GM12878 (cell line): ENCODE measurements at regions not wholly inside any gene's neighbourhood (a gene's known extent, or its start where the extent isn't known, plus 50 kb on each side); places are given as distances from the start of the nearest gene placed in this dataset.

Experiments
- ATAC-seq: fragments of 200-7000 bp; cut with Tn5 transposase; 3 replicates; pipeline ENCODE4 v1.9.1; 2020; ENCODE audit warnings: mild to moderate bottlenecking, moderate library complexity
- BruUV-seq: library from RNA; stranded (reverse); fragments of 400-500 nt; replicated peaks from 2 replicates; lab custom pipeline; 2021; lab: Mats Ljungman, UMichigan
- CTCF ChIA-PET: fragments of 300-600 bp; sonication (Branson Sonifier 250); formaldehyde crosslinking; extraction: SDS; loops from one replicate; lab custom pipeline; 2021; ENCODE audit warnings: inconsistent platforms; lab: Yijun Ruan, JAX
- POLR2A ChIA-PET: fragments of 350-600 bp; formaldehyde crosslinking; extraction: SDS; loops from one replicate; lab custom pipeline; 2021; ENCODE audit warnings: inconsistent platforms; lab: Charles Lee
- RAD21 ChIA-PET: fragments of 300-600 bp; sonication (Branson Sonifier 250); formaldehyde crosslinking; loops from one replicate; lab custom pipeline; 2023; ENCODE audit warnings: antibody characterized with exemption; ENCODE audit not compliant: unreplicated experiment; lab: Charles Lee
- SMC1A ChIA-PET: fragments of 300-600 bp; sonication (Branson Sonifier 250); formaldehyde crosslinking; loops from one replicate; lab custom pipeline; 2023; ENCODE audit not compliant: unreplicated experiment, uncharacterized antibody; lab: Charles Lee
- DNase-seq: peaks from one replicate; pipeline ENCODE4 v3.0.0-alpha.2; 2011; ENCODE audit warnings: low read depth, low spot score
- FAIRE-seq: peaks from 3 replicates; lab custom pipeline; 2011; peaks lifted over from hg19 to GRCh38; lab: Jason Lieb, UNC
- H2AFZ ChIP-seq: 2 replicates; pipeline ENCODE4 v1.6.0; 2011; ENCODE audit warnings: low read depth, low read length, control low read depth; ENCODE audit not compliant: control insufficient read depth
- H3K27ac ChIP-seq: 2 replicates; pipeline ENCODE4 v1.5.1; 2011; ENCODE audit warnings: control low read depth; ENCODE audit not compliant: control insufficient read depth, insufficient read depth
- H3K27me3 ChIP-seq, 2 experiments: replicated peaks in 1 of 2; 2 replicates each; pipeline versions ENCODE4 v1.6.0 to v1.6.1; 2011; ENCODE audit warnings: low read length in 1 of 2; ENCODE audit not compliant: control insufficient read depth in 2 of 2, insufficient read depth in 2 of 2
- H3K36me3 ChIP-seq, 2 experiments: 2 replicates each; pipeline ENCODE4 v1.5.1; 2011; ENCODE audit warnings: low read length in 1 of 2; ENCODE audit not compliant: control insufficient read depth in 2 of 2, insufficient read depth in 2 of 2
- H3K4me1 ChIP-seq: 2 replicates; pipeline ENCODE4 v1.6.1; 2011; ENCODE audit warnings: mild to moderate bottlenecking, low read length, moderate library complexity, mixed read lengths; ENCODE audit not compliant: control insufficient read depth, insufficient read depth
- H3K4me2 ChIP-seq: 2 replicates; pipeline ENCODE4 v1.6.0; 2011; ENCODE audit warnings: control low read depth; ENCODE audit not compliant: control insufficient read depth, insufficient read depth
- H3K4me3 ChIP-seq: fragments of 200-600 bp; sonication (generic); 2 replicates; pipeline ENCODE4 v1.5.1; 2016
- H3K79me2 ChIP-seq: 2 replicates; pipeline ENCODE4 v1.6.0; 2011; ENCODE audit warnings: low read length; ENCODE audit not compliant: control insufficient read depth, insufficient read depth
- H3K9ac ChIP-seq: 2 replicates; pipeline ENCODE4 v1.8.0; 2011; ENCODE audit warnings: low read length, control low read depth, mixed read lengths; ENCODE audit not compliant: control insufficient read depth, insufficient read depth
- H3K9me3 ChIP-seq: replicated peaks from 3 replicates; pipeline ENCODE4 v1.5.1; 2011; ENCODE audit warnings: mild to moderate bottlenecking, low read length; ENCODE audit not compliant: control insufficient read depth, insufficient read depth
- H4K20me1 ChIP-seq: 2 replicates; pipeline ENCODE4 v1.6.0; 2011; ENCODE audit not compliant: control insufficient read depth, insufficient read depth
- CBFB ChIP-seq: IDR thresholded peaks from 2 replicates; pipeline ENCODE4 v1.6.1; 2016; ENCODE audit warnings: antibody characterized with exemption, low read depth
- CUX1 ChIP-seq: IDR thresholded peaks from 2 replicates; pipeline ENCODE4 v1.6.1; 2012; ENCODE audit warnings: improper control_type of control experiment, low read depth, low read length; ENCODE audit not compliant: insufficient replicate concordance
- HCFC1 ChIP-seq: fragments of 150-350 bp; IDR thresholded peaks from 2 replicates; pipeline ENCODE4 v1.6.1; 2014; ENCODE audit warnings: low read length
- NFXL1 ChIP-seq: fragments of 450-650 bp; IDR thresholded peaks from 2 replicates; pipeline ENCODE4 v1.6.1; 2017; ENCODE audit warnings: antibody characterized with exemption, mild to moderate bottlenecking, borderline replicate concordance
- NFYB ChIP-seq: IDR thresholded peaks from 2 replicates; pipeline ENCODE4 v1.6.1; 2011; ENCODE audit warnings: low read depth, mild to moderate bottlenecking, low read length, improper control_type of control experiment, moderate library complexity; ENCODE audit not compliant: insufficient read depth
- PAX5 ChIP-seq: IDR thresholded peaks from 2 replicates; pipeline ENCODE4 v1.6.1; 2011; ENCODE audit warnings: low read depth, low read length, borderline replicate concordance
- POLR2AphosphoS2 ChIP-seq: IDR thresholded peaks from 2 replicates; pipeline ENCODE4 v1.6.1; 2011; ENCODE audit warnings: low read depth, mild to moderate bottlenecking, low read length, improper control_type of control experiment, moderate library complexity
- RAD51 ChIP-seq: fragments of 450-650 bp; IDR thresholded peaks from 2 replicates; pipeline ENCODE4 v1.6.1; 2016; ENCODE audit warnings: moderate library complexity, mild to moderate bottlenecking, inconsistent platforms
- SUZ12 ChIP-seq: fragments of 200-600 bp; sonication (generic); IDR thresholded peaks from one replicate; pipeline ENCODE4 v1.6.1; 2018; ENCODE audit warnings: antibody characterized with exemption, mild to moderate bottlenecking; ENCODE audit not compliant: unreplicated experiment
- TARDBP ChIP-seq: IDR thresholded peaks from 2 replicates; pipeline ENCODE4 v1.6.1; 2016; ENCODE audit warnings: borderline replicate concordance
- TCF3 ChIP-seq: IDR thresholded peaks from 2 replicates; pipeline ENCODE4 v1.6.1; 2012; ENCODE audit warnings: low read depth, mild to moderate bottlenecking, low read length, borderline replicate concordance; ENCODE audit not compliant: insufficient read depth
- ZBTB4 ChIP-seq: fragments of 450-650 bp; formaldehyde crosslinking; IDR thresholded peaks from 2 replicates; pipeline ENCODE4 v1.4.0; 2022; ENCODE audit warnings: mild to moderate bottlenecking, moderate library complexity
- WGBS: methylation state at CpG from one replicate; pipeline ENCODE4 v1.1.6; 2016; ENCODE audit warnings: low lambda C conversion rate; ENCODE audit not compliant: insufficient replicate concordance, insufficient coverage; ENCODE audit errors: missing lambda C conversion rate; 5-methylcytosine and 5-hydroxymethylcytosine counted together
- in situ Hi-C: fragments of 300-500 bp; cut with MboI; formaldehyde crosslinking; loops from 9 replicates; pipeline ENCODE4 v1.14.3; 2018; ENCODE audit warnings: mixed read lengths
- intact Hi-C: fragments of 100-400 bp; cut with micrococcal nuclease; formaldehyde crosslinking; loops from one replicate; pipeline ENCODE4 v1.14.2; 2022; ENCODE audit not compliant: unreplicated experiment

DNA sequence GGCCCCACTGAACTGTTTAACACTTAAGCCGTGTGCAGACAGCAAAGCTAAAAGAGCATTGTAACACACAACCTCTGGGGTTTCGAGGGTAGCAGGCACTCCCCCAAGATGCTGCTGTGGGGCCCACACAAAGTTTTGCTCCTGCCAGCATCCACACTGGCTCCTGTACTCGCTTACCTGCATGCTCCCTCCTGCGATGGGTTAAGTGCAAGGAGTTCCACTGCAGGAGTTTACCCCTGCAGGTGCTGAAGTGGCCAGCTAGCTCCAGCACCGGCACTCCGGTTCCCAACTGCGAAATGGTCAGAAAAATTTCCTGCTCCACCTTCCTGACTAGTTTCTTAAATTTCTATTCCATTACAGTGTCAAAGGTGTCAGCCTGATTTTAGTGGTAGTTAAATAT, 443.5 kb downstream of the PCDH10 start (continued):
- TF ChIP-seq ZBTB4 (no peak), CUX1 (no peak)

DNA sequence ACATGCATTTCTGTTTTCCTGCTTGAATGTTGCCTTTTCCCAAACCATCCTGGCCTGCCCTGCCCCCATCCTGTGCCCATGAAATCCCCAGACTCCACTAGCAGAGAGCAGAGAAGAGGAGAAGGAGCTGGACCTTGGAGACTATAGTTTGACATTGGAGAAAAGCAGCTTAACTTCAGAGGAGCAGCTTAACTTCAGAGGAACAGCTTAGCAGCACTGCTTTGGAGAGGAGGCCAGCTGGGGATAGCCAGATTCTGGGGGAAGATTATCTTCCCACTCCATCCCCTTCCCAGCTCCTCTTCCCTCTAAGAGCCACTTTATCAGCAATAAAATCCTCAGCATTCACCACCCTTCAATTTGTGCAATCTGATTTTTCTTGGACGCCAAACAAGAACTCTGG, 443.0 kb downstream of the PCDH10 start:
- no peak for DNase-seq
- no peak overlapping the region for H3K9ac ChIP-seq
- POLR2A ChIA-PET = no interaction called here
- no peaks in the 10 kb centered on the region for H3K27me3 ChIP-seq
- intact Hi-C loops = no loop called here
- in situ Hi-C loops = no loop called here
- no peak overlapping the region for H3K4me3 ChIP-seq
- no peaks in the 10 kb centered on the region for H4K20me1 ChIP-seq
- FAIRE-seq = no peak
- WGBS = 0% methylated on average over 1 of the region's 1 CpG
- RAD21 ChIA-PET = no interaction called here
- SMC1A ChIA-PET = no interaction called here
- CTCF ChIA-PET = interaction anchor here (0.9 kb wide), 1 partner anchor 23 kb away, joined by 3 read pairs; no protein-coding TSS in a partner anchor
- no peak for ATAC-seq
- H3K27ac ChIP-seq = no peak overlapping the region
- H2AFZ ChIP-seq = no peak overlapping the region
- no TSS peak for BruUV-seq
- no peaks in the 10 kb centered on the region for H3K4me1 ChIP-seq
- no peaks in the 10 kb centered on the region for H3K79me2 ChIP-seq
- TF ChIP-seq HCFC1 = no peak
- TF ChIP-seq RAD51 = no peak
- TF ChIP-seq TCF3 = no peak
- TF ChIP-seq PAX5 = no peak
- no peak for TF ChIP-seq POLR2AphosphoS2
- TF ChIP-seq NFYB = no peak
- TF ChIP-seq CBFB = no peak
- TF ChIP-seq SUZ12 = no peak
- no peak for TF ChIP-seq TARDBP
- TF ChIP-seq NFXL1 = no peak
- no peaks in the 10 kb centered on the region for H3K9me3 ChIP-seq
- no peak overlapping the region for H3K4me2 ChIP-seq
- no peaks in the 10 kb centered on the region for H3K36me3 ChIP-seq
